GM21786 (cell line): ENCODE measurements at regions not wholly inside any gene's neighbourhood (a gene's known extent, or its start where the extent isn't known, plus 50 kb on each side); places are given as distances from the start of the nearest gene placed in this dataset.
"Not testable (repeated sequence)": the region's sequence is repeated elsewhere in the genome, so short reads cannot be mapped to it uniquely, and the experiment has no call there.

Experiments used
- ATAC-seq: cut with Tn5 transposase; IDR thresholded peaks from one replicate; pipeline ENCODE4 v1.9.1; 2021; ENCODE audit not compliant: unreplicated experiment

- ATAC-seq = no peak
These were observed 1239.1 kb downstream of the CDH12 start for GRCh38 chr5:21613971-21614488.

- no peak for ATAC-seq
These were observed 1249.3 kb downstream of the CDH12 start for GRCh38 chr5:21603796-21604195.

GRCh38 chr5:21594566-21594965 is 1258.6 kb downstream of the CDH12 start:
- ATAC-seq = no peak

GRCh38 chr5:21593261-21593660 is 1259.9 kb downstream of the CDH12 start:
- no peak for ATAC-seq

GRCh38 chr5:21581508-21581907 is 1271.6 kb downstream of the CDH12 start:
- ATAC-seq = no peak

- no peak for ATAC-seq
These were observed 1278.2 kb downstream of the CDH12 start for GRCh38 chr5:21574961-21575360.

GRCh38 chr5:21574438-21574837 is 1278.7 kb downstream of the CDH12 start:
- ATAC-seq = no peak

- no peak for ATAC-seq
These were observed 1279.5 kb downstream of the CDH12 start for GRCh38 chr5:21573416-21574314.

- ATAC-seq = not testable (repeated sequence)
These were observed 1281.9 kb downstream of the CDH12 start for GRCh38 chr5:21571196-21571595.

GRCh38 chr5:21559109-21559508 is 1294.0 kb downstream of the CDH12 start:
- not testable (repeated sequence) for ATAC-seq

- not testable (repeated sequence) for ATAC-seq
These were observed 1300.9 kb downstream of the CDH12 start for GRCh38 chr5:21552263-21552662.

GRCh38 chr5:21550916-21551315 is 1302.2 kb downstream of the CDH12 start:
- ATAC-seq = not testable (repeated sequence)

GRCh38 chr5:21547656-21548055 is 1305.5 kb downstream of the CDH12 start:
- not testable (repeated sequence) for ATAC-seq

- not testable (repeated sequence) for ATAC-seq
These were observed 1318.0 kb downstream of the CDH12 start for GRCh38 chr5:21535114-21535513.

- ATAC-seq = not testable (repeated sequence)
These were observed 1332.0 kb downstream of the CDH12 start for GRCh38 chr5:21521157-21521556.

GRCh38 chr5:21496926-21497325 is 1356.2 kb downstream of the CDH12 start:
- ATAC-seq = not testable (repeated sequence)

- ATAC-seq = not testable (repeated sequence)
These were observed 1357.1 kb downstream of the CDH12 start for GRCh38 chr5:21496056-21496455.

- not testable (repeated sequence) for ATAC-seq
These were observed 1357.9 kb downstream of the CDH12 start for GRCh38 chr5:21495235-21495634.

GRCh38 chr5:21494033-21494432 is 1359.1 kb downstream of the CDH12 start:
- ATAC-seq = not testable (repeated sequence)

- not testable (repeated sequence) for ATAC-seq
These were observed 1362.0 kb downstream of the CDH12 start for GRCh38 chr5:21491182-21491581.

GRCh38 chr5:21488828-21489227 is 1364.3 kb downstream of the CDH12 start:
- ATAC-seq = not testable (repeated sequence)

GRCh38 chr5:21485458-21486000 is 1367.6 kb downstream of the CDH12 start:
- not testable (repeated sequence) for ATAC-seq
